Activated CD4-positive, alpha-beta T cell treated with anti-CD3 and anti-CD28 coated beads for 36 hours (primary cell): ENCODE measurements at regions not wholly inside any gene's neighbourhood (a gene's known extent, or its start where the extent isn't known, plus 50 kb on each side); places are given as distances from the start of the nearest gene placed in this dataset.

Experiments used
- ATAC-seq: fragments of 200-7000 bp; cut with Tn5 transposase; one replicate; pipeline ENCODE4 v1.10.0; 2021; ENCODE audit warnings: mild to moderate bottlenecking, moderate library complexity
- CTCF ChIA-PET: fragments of 350-600 bp; sonication (Branson Sonifier 250); formaldehyde crosslinking; loops from one replicate; lab custom pipeline; 2021; ENCODE audit warnings: antibody characterized with exemption; lab: Charles Lee
- POLR2A ChIA-PET: fragments of 350-600 bp; sonication (Branson Sonifier 250); formaldehyde crosslinking; loops from one replicate; lab custom pipeline; 2021; ENCODE audit warnings: antibody characterized with exemption, inconsistent platforms; lab: Charles Lee
- DNase-seq: peaks from one replicate; pipeline ENCODE4 v3.0.0-alpha.2; 2020
- H3K27ac Mint-ChIP-seq: one replicate; pipeline ENCODE4 v1.8.0; 2021; ENCODE audit warnings: mixed read lengths
- H3K27me3 Mint-ChIP-seq: one replicate; pipeline ENCODE4 v1.8.0; 2021; ENCODE audit warnings: mixed read lengths
- H3K36me3 Mint-ChIP-seq: one replicate; pipeline ENCODE4 v1.8.0; 2021; ENCODE audit warnings: low read depth, mixed read lengths
- H3K4me1 Mint-ChIP-seq: one replicate; pipeline ENCODE4 v1.8.0; 2021; ENCODE audit warnings: mixed read lengths
- H3K4me3 Mint-ChIP-seq: one replicate; pipeline ENCODE4 v1.8.0; 2021; ENCODE audit warnings: mild to moderate bottlenecking, moderate library complexity, mixed read lengths
- H3K9me3 Mint-ChIP-seq: one replicate; pipeline ENCODE4 v1.8.0; 2021; ENCODE audit warnings: low read depth, mixed read lengths
- intact Hi-C, 2 experiments: fragments of 100-400 bp; cut with DNase I in 1 of 2; cut with micrococcal nuclease in 1 of 2; formaldehyde crosslinking; loops; one replicate each; pipeline versions ENCODE4 v1.14.2 to v1.15.1; 2022 to 2024; cut with DNase I, micrococcal nuclease

- ChIA-PET POLR2A (interaction anchor here (0.7 kb wide), 1 partner anchor 104 kb away, joined by 13 read pairs; no protein-coding TSS in a partner anchor), CTCF (interaction anchor here (0.7 kb wide), 1 partner anchor 833 kb away, joined by 7 read pairs; no protein-coding TSS in a partner anchor)
- H3K27me3 Mint-ChIP-seq: peaks cover 4% of the 10 kb centered on the region
- ATAC-seq: no peak
- H3K9me3 Mint-ChIP-seq: no peaks in the 10 kb centered on the region
- H3K4me3 Mint-ChIP-seq: no peak overlapping the region
- DNase-seq: no peak
- no peaks in the 10 kb centered on the region for H3K4me1 Mint-ChIP-seq
- H3K36me3 Mint-ChIP-seq: no peaks in the 10 kb centered on the region
- H3K27ac Mint-ChIP-seq: no peak overlapping the region
- intact Hi-C loops: no loop called here
These were observed 180.4 kb downstream of the RBM26 start for GRCh38 chr13:79225487-79226232.

GRCh38 chr13:79222427-79223205, 183.4 kb downstream of the RBM26 start:
- no peak for ATAC-seq

GRCh38 chr13:79212064-79212619, 193.9 kb downstream of the RBM26 start:
- no peak overlapping the region for H3K4me3 Mint-ChIP-seq
- ATAC-seq (no peak), DNase-seq (no peak)
- no peaks in the 10 kb centered on the region for H3K36me3 Mint-ChIP-seq
- no peaks in the 10 kb centered on the region for H3K4me1 Mint-ChIP-seq
- peaks cover 12% of the 10 kb centered on the region for H3K27me3 Mint-ChIP-seq
- POLR2A ChIA-PET: no interaction called here
- no peak overlapping the region for H3K27ac Mint-ChIP-seq
- H3K9me3 Mint-ChIP-seq: no peaks in the 10 kb centered on the region
- CTCF ChIA-PET: no interaction called here
- intact Hi-C loops: no loop called here

More at GRCh38 chr13:79222427-79223205, 183.4 kb downstream of the RBM26 start:
- intact Hi-C loops: no loop called here
- Mint-ChIP-seq H3K36me3 (no peaks in the 10 kb centered on the region), H3K27me3 (peaks cover 11% of the 10 kb centered on the region), H3K4me1 (no peaks in the 10 kb centered on the region), H3K4me3 (no peak overlapping the region), H3K27ac (no peak overlapping the region), H3K9me3 (no peaks in the 10 kb centered on the region)
- ChIA-PET POLR2A (no interaction called here), CTCF (interaction anchor here (0.5 to 0.7 kb wide), 2 partner anchors 19 to 1155 kb away, joined by 3 read pairs; no protein-coding TSS in a partner anchor)
- no peak for DNase-seq

GRCh38 chr13:79211377-79211776, 194.7 kb downstream of the RBM26 start:
- no peak overlapping the region for H3K4me3 Mint-ChIP-seq
- H3K27ac Mint-ChIP-seq: no peak overlapping the region
- ChIA-PET CTCF (interaction anchor here (0.6 to 0.8 kb wide), 2 partner anchors 29 to 171 kb away, joined by 3 to 4 read pairs; no protein-coding TSS in a partner anchor), POLR2A (no interaction called here)
- H3K9me3 Mint-ChIP-seq: no peaks in the 10 kb centered on the region
- DNase-seq (no peak), ATAC-seq (no peak)
- intact Hi-C loops: no loop called here
- H3K4me1 Mint-ChIP-seq: no peaks in the 10 kb centered on the region
- no peaks in the 10 kb centered on the region for H3K36me3 Mint-ChIP-seq
- peaks cover 9% of the 10 kb centered on the region for H3K27me3 Mint-ChIP-seq

- ATAC-seq (no peak), DNase-seq (no peak)
- H3K4me1 Mint-ChIP-seq: peaks cover 32% of the 10 kb centered on the region
- peaks cover 6% of the 10 kb centered on the region for H3K9me3 Mint-ChIP-seq
- no peaks in the 10 kb centered on the region for H3K27me3 Mint-ChIP-seq
- POLR2A ChIA-PET: no interaction called here
- intact Hi-C loops: loop anchor here in 1 of 2 experiments (10.0 kb wide), 1 partner anchor 257 kb away; no protein-coding TSS in a partner anchor
- H3K27ac Mint-ChIP-seq: no peak overlapping the region
- no peak overlapping the region for H3K4me3 Mint-ChIP-seq
- CTCF ChIA-PET: interaction anchor here (0.7 kb wide), 1 partner anchor 9 kb away, joined by 3 read pairs; no protein-coding TSS in a partner anchor
- no peaks in the 10 kb centered on the region for H3K36me3 Mint-ChIP-seq
These were observed 208.1 kb downstream of the RBM26 start for GRCh38 chr13:79197933-79198332.

GRCh38 chr13:79196843-79197242, 209.2 kb downstream of the RBM26 start:
- Mint-ChIP-seq H3K27me3 (peaks cover 2% of the 10 kb centered on the region), H3K4me1 (peaks cover 37% of the 10 kb centered on the region), H3K27ac (no peak overlapping the region), H3K4me3 (no peak overlapping the region), H3K9me3 (peaks cover 6% of the 10 kb centered on the region), H3K36me3 (no peaks in the 10 kb centered on the region)
- DNase-seq: no peak
- POLR2A ChIA-PET: interaction anchor here (0.6 kb wide), 1 partner anchor 227 kb away, joined by 8 read pairs; no protein-coding TSS in a partner anchor
- no peak for ATAC-seq
- CTCF ChIA-PET: no interaction called here
- intact Hi-C loops: loop anchor here in 1 of 2 experiments (10.0 kb wide), 1 partner anchor 258 kb away; no protein-coding TSS in a partner anchor

GRCh38 chr13:79196366-79196765, 209.7 kb downstream of the RBM26 start:
- ChIA-PET POLR2A (interaction anchor here (0.6 kb wide), 1 partner anchor 228 kb away, joined by 8 read pairs; no protein-coding TSS in a partner anchor), CTCF (interaction anchor here (1.3 kb wide), 1 partner anchor 14 kb away, joined by 5 read pairs; no protein-coding TSS in a partner anchor)
- peak; percentile 72 for ATAC-seq
- Mint-ChIP-seq H3K4me1 (peaks cover 37% of the 10 kb centered on the region), H3K4me3 (no peak overlapping the region), H3K36me3 (no peaks in the 10 kb centered on the region), H3K9me3 (peaks cover 6% of the 10 kb centered on the region), H3K27ac (no peak overlapping the region), H3K27me3 (peaks cover 2% of the 10 kb centered on the region)
- intact Hi-C loops: loop anchor here in 1 of 2 experiments (10.0 kb wide), 1 partner anchor 258 kb away; no protein-coding TSS in a partner anchor
- peak; percentile 14 for DNase-seq

- H3K36me3 Mint-ChIP-seq: no peaks in the 10 kb centered on the region
- H3K27me3 Mint-ChIP-seq: peaks cover 2% of the 10 kb centered on the region
- no peak overlapping the region for H3K27ac Mint-ChIP-seq
- POLR2A ChIA-PET: interaction anchor here (0.7 kb wide), 1 partner anchor 126 kb away, joined by 9 read pairs; no protein-coding TSS in a partner anchor
- intact Hi-C loops: loop anchor here (1.0 to 10.0 kb wide), 4 partner anchors 192 to 537 kb away; partner anchors contain the start of gene OBI1 (in 1 of the 2)
- ATAC-seq (no peak), DNase-seq (no peak)
- peaks cover 39% of the 10 kb centered on the region for H3K4me1 Mint-ChIP-seq
- CTCF ChIA-PET: interaction anchor here (1.0 to 1.3 kb wide), 2 partner anchors 13 to 197 kb away, joined by 5 read pairs; no protein-coding TSS in a partner anchor
- H3K4me3 Mint-ChIP-seq: no peak overlapping the region
- H3K9me3 Mint-ChIP-seq: peaks cover 6% of the 10 kb centered on the region
These were observed 211.3 kb downstream of the RBM26 start for GRCh38 chr13:79194727-79195126.

GRCh38 chr13:79194272-79194671, 211.8 kb downstream of the RBM26 start:
- peaks cover 39% of the 10 kb centered on the region for H3K4me1 Mint-ChIP-seq
- peaks cover 2% of the 10 kb centered on the region for H3K27me3 Mint-ChIP-seq
- no peak overlapping the region for H3K4me3 Mint-ChIP-seq
- POLR2A ChIA-PET: interaction anchor here (0.7 kb wide), 1 partner anchor 127 kb away, joined by 9 read pairs; no protein-coding TSS in a partner anchor
- H3K36me3 Mint-ChIP-seq: no peaks in the 10 kb centered on the region
- intact Hi-C loops: loop anchor here (1.0 to 10.0 kb wide), 4 partner anchors 192 to 537 kb away; partner anchors contain the start of gene OBI1 (in 1 of the 2)
- H3K27ac Mint-ChIP-seq: peak overlapping the region; percentile 45
- H3K9me3 Mint-ChIP-seq: peaks cover 6% of the 10 kb centered on the region
- peak; percentile 92 for ATAC-seq
- CTCF ChIA-PET: interaction anchor here (0.8 to 1.0 kb wide), 2 partner anchors 197 to 199 kb away, joined by 3 to 5 read pairs; no protein-coding TSS in a partner anchor
- DNase-seq: peak; percentile 75

GRCh38 chr13:79191501-79191900, 214.6 kb downstream of the RBM26 start:
- CTCF ChIA-PET: interaction anchor here (0.7 to 1.2 kb wide), 3 partner anchors 9 to 131 kb away, joined by 3 read pairs; no protein-coding TSS in a partner anchor
- no peaks in the 10 kb centered on the region for H3K36me3 Mint-ChIP-seq
- peaks cover 38% of the 10 kb centered on the region for H3K4me1 Mint-ChIP-seq
- H3K9me3 Mint-ChIP-seq: peaks cover 3% of the 10 kb centered on the region
- ATAC-seq (no peak), DNase-seq (no peak)
- H3K4me3 Mint-ChIP-seq: no peak overlapping the region
- no peak overlapping the region for H3K27ac Mint-ChIP-seq
- POLR2A ChIA-PET: interaction anchor here (0.5 kb wide), 1 partner anchor 233 kb away, joined by 5 read pairs; no protein-coding TSS in a partner anchor
- intact Hi-C loops: loop anchor here in 1 of 2 experiments (5.0 to 10.0 kb wide), 2 partner anchors 263 to 534 kb away; partner anchors contain the start of gene OBI1
- peaks cover 7% of the 10 kb centered on the region for H3K27me3 Mint-ChIP-seq
